Myocyte (in vitro differentiated cells): ENCODE measurements at regions not wholly inside any gene's neighbourhood (a gene's known extent, or its start where the extent isn't known, plus 50 kb on each side); places are given as distances from the start of the nearest gene placed in this dataset.
"Not testable (repeated sequence)": the region's sequence is repeated elsewhere in the genome, so short reads cannot be mapped to it uniquely, and the experiment has no call there.

Experiments
- DNase-seq: peaks from one replicate; pipeline ENCODE4 v3.0.0-alpha.2; 2012; ENCODE audit warnings: low read depth

DNA sequence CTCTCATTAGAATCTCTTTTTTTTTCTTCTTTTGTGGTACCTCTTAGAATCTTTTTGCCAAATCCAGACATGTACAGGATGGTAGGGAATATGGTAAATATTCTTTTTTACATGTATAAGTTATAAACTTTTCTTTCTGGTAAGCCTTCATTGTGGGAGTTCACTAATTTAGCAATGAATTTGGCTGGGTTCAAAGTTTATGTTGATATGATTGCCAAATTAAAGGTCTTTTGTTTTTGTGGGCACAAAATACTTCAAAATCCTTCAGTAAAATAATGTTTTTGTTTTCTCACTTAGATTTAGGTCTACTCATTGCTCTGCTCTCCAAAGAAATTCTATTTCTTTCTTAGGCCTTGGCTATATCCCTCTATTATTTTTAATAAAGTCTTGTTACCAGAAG lies 1405.9 kb upstream of the ALCAM start:
- DNase-seq = no peak

DNA sequence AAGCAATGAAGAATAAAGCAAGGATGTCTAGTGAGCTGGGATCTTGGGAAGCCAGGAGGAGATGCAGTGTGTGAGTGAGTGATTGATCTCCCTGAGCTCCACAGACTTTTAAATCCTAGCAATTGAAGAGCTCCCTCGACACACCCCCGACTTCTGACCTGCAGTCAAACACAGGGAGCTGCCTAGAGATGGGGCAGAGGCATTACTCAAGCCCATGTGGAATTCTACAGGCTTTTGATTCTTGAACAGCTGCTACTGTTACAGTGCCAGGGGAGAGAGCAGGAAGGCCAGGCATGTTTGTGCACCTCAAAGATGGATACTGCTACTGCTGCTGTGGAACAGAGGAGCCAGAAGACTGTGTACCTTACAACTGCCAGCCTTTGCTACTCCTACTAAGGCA lies 1403.1 kb upstream of the ALCAM start:
- no peak for DNase-seq

DNA sequence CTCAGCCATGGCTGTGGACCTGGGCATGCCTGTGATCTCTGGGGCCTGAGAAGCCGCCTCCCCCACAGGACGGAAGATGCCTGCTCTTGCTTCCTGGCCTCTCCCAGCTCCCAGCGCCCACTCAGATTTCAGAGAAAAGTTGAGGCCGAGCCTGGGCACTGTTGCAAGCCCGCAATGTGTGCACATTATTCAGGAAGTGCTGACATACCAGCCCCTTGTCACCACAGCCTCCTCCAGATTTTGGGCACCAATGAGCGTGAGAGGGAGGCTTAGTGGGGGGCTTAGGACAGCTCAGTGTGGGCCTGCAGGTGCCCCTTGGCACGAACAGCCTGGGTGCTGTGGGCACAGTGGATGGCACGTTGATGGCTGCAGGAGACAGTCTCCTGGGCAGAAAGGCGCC lies 1400.9 kb upstream of the ALCAM start:
- DNase-seq = no peak

DNA sequence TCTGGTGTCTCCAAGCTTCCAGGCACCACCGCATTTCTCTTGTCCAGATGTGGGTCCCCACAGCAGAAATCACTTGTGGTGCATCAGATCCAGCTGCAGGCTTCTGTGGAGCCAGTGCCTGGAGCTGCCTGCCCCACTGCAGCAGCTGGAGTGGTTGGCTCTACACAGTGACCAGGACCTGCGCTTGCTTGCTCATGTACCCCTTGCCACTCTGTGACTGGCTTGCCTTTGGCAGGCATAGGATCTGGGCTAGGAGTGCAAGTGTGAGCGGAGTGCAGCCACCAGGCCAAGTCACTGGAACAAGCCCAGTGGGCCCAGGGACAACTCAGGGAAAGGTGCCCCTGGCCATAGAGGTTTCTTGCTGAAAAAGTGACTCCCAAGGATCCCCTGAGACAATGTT lies 1400.0 kb upstream of the ALCAM start:
- no peak for DNase-seq

DNA sequence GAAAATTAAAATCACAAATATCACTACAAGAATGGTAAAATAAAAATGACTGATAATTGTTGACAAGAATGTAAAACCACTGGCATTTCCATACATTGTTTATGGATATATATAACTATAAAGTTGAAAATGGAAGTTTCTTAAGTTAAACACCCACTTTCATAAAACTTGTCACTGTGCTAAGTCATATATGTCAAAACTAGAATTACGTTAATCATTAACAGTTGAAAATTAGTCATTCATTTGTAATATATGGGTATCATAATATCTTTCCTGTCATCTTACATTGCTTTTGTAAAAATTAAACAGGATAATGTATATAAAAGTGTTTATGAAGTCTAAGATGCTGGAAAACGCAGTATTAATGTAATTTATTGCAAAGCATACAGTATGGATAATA lies 1398.6 kb upstream of the ALCAM start:
- no peak for DNase-seq

DNA sequence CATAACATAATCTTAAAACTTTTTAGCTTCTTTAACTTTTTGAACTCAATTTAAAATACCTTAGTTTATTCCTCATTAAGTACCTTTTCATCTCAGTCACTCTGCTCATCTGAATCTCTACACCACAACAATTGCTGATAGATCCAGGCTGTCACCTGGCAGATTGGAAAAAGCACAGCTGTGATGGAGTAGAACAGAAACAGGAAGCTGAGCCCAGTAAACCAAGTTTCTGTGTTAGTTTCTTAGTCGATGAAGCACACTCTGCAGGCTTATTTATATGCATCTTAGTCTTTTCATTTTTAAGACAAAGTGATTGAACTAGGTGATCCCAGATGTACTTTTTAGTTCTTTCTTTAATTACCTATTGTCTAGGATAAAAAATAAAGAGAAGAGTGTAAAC lies 1398.0 kb upstream of the ALCAM start:
- DNase-seq = no peak

DNA sequence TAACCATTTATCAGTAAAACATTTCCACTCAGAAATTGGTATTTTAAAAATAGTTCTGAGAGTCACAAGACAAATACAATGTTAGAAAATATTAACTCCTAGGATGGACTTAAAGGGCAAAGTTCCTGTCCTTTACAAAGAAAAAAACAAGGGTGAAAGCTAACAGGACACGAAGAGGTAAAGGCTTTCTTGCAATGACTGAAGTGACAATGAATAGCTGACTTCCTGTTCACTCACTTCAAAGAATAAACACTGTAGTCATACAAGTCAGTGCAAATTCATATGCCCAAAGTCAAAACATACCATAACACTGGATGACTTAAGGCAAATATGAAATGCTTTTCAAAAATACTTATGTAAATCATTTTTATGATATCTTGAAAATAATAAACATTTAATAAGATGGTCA lies 1389.8 kb upstream of the ALCAM start:
- DNase-seq = no peak

DNA sequence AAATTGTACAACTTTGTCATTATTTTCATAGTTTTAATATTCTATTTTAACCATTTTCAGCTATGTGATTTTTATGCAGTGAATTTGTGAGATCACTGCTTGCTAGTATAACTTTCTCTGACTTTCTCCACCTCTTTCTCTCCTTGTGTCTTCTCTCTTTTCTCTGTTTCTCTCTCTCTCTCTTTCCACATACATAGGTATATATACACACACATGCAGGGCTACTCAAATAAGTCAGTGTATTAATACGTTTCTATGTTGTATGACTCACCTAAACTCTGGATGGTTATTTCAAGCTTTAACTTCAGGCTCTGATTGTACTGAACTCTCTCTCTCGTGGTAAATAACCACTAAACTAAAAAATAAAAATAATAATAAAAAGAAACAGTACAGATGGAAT lies 1389.3 kb upstream of the ALCAM start:
- DNase-seq = no peak

DNA sequence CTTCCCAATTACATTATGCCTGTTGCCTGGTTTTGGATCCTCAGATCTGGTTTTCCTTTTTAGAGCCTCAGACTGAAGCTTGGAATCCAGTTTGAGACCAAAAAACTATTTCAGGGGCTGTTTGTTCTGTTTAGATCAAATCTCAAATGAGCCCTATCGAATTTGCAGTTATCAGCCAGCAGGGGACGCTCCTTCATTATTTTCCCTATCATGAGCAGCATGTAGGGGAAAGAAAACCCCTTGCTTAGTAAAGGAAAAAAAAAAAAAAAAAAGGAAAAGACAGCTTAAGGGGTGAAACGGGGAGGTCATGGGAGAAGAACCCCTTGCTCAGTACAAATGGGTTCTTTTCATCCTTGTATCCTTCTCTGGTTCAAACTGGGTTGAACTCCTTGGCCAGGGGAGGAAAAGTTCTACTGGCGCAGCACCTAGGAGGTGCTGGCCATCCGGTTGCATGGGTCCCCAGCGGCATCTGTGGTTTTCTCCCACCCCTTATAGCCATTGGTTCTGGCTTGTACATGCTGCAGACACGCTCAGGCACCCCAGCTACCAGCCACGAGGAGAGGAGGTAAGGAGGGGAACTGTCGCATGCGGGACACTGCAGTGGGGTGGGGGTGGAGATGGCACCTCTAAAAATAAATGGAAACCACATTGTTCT lies 1375.1 kb upstream of the ALCAM start:
- no peak for DNase-seq

DNA sequence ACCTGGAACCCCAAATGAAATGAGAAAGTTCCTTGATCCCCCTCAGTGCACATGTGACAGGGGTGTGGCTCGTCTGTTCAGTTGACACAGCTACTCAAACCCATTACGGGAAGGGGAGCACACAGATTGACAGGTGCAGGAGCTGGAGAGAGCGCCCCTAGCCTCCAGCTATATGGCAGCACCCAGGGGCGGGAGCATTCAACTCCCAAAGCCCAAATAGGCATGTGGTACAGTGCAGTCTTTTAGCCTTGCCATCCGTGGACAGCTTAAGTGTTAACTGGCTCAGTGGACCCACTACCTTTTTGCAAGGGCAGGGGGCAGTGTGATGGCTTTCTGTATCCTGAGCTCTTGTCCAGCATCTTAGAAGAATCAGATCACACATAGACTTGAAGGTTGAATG lies 1374.2 kb upstream of the ALCAM start:
- no peak for DNase-seq

DNA sequence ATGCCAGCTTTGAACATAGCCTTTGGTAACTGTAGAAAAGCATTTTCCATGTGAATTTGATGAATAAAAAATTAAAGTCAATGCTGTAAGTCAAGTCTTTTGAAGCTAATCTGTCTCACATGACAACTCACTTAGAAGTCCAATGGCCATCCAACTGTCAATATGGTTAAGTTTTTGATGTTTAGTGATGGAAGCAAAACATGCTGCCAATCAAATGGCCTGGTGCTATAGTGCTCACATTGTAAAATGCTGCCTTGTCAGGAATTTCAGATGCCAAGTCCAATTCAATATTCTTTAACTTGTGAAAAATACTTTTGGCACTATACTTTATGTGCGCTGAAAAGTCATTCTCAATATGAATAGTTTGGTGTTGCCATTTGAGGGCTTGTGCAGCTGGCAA lies 1361.8 kb upstream of the ALCAM start:
- no peak for DNase-seq

DNA sequence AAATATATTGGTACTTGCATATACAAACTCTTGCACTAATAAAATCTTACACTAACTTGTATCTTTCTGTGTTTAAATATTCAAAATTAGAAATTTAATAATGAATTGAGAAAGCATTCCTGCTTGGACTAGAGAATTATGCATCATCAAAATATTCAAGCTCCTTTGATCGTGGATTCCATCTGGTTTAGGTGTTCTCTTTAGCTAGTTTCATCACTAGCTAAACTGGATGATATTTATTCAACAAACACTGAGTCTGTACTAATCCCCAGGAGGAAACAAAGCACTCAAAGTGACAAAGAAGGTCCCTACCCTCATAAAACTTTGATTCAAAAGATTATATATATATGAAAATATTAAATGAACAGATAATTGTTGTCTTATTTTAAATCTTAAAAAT lies 1360.9 kb upstream of the ALCAM start:
- no peak for DNase-seq

DNA sequence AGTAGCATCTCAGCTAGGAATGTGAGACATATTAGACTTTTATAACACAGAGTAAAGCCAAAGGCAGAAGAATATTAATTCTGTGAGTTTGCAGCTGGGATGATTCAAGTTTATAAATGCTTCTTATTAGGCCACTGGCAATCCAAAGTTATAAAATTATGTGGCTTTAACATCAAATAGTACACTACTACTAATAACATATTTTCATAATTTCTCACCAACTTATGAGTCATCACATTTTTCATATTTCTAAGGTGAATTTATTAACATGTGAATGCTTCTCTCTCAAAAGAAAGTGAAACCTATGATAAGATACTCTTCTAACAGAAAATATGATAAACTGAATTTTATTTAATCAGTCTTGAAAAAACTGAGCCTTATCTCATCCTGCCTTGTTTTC lies 1348.2 kb upstream of the ALCAM start:
- DNase-seq = no peak

DNA sequence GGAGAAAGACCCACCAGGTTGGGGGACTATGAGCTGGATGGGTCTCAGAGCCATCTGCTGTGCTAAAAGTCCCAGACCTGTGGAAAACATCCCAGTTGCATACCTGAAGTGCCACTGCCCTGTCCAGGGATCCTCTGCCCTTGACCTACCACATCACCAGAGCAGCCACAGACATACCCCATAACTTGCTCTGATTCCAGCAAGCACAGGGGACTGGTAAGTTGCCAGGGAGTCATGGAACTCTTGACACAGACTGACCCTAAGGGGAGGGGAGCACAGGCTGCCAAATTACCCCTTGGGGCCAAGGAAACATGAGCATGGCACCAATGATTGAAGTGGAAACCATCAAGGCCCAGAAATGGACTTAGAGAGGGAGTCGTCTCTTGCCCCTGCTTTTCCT lies 1335.1 kb upstream of the ALCAM start:
- no peak for DNase-seq

DNA sequence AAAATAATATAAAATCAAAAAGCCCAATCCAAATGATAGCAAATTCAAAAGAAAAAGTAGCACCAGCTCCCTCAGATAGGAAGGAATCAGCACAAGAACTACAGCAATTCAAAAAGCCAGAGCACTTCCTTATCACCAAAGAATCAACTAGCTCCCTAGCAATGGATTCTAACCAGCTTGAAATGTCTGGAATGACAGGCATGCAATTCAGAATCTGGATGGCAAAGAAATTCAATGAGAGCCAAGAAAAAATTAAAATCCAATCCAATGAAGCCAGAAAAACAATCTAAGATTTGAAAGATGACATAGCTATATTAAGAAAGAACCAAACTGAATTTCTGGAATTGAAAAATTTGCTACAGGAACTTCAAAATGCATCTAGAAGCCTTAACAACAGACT lies 1334.4 kb upstream of the ALCAM start:
- no peak for DNase-seq

DNA sequence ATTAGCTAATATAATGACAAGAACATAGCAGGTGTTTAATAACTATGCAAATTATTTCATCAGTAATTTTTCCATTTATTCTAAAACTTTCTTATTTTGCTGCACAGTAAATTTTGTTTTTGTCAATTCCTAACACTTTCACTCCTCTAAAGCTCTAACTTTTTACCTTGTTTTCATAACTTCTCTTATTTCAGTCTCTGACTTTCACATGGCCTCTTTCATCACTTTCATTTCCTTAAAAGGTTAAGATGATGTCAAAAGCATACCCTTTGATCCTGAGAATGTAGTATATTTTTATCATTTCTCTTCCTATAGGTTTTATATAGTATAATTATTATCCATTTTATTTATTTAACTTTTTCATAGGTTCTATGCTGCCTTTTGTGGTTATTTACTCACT lies 1325.8 kb upstream of the ALCAM start:
- no peak for DNase-seq

DNA sequence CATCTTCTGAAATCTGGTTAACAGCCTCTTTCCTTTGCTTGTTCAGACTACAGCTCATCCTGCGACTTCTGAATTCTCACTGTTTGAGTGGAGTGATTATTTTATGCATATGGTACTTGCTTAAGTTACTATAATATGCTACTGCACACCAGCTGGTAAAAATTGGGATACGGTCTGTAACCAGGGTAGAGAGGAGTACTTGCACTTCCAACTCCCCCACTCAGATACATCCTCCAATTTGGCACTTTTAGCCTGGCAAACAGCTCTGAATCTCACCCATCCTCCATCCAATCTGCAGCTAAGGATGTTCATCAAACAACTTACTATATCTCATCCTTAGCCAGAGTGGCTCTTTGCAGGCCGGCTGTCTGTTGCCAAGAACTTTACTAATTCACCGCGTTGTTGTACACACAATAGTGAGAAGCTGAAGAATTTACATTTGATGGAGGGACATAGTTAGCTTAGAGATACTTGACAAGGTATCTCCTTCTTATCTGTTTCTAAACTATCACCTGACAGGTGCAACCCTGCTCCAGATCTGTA lies 1323.6 kb upstream of the ALCAM start:
- DNase-seq = not testable (repeated sequence)

DNA sequence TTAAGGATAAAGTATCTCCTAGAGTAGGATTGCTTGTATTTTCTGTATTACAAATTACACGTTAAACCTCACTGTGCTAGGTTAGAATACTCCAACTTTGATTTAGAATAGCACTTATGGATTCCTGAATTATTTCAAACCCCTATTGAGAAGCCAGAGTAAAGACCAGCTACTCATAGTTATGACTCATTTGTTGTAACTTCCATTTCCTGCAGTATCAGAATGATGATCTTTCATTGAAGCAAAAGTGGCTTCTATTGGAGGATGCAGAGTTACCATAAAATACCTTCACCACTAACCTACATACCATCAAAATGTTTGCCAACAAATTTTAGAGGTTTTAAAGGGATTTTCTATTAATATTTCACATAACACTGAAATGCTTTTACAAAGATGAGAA lies 1322.7 kb upstream of the ALCAM start:
- DNase-seq = no peak

DNA sequence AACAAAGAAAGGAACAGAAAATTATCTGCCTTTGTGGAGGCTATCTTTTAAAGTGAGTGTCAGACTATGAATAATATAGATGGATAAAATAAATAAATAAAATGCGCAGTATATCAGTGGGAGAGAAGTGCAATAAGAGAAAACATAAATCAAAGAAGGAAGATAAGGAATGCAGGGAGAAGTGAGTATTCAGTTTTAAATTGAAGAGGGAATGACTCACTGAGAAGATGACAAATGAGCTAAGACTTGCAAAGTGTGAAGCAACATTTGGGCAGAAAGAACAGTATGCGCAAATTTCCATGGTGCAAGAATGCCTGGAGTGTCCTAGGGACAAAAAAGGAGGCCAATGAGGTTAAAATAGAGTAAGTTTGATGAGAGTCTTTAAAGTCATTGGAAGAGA lies 1300.1 kb upstream of the ALCAM start:
- no peak for DNase-seq

DNA sequence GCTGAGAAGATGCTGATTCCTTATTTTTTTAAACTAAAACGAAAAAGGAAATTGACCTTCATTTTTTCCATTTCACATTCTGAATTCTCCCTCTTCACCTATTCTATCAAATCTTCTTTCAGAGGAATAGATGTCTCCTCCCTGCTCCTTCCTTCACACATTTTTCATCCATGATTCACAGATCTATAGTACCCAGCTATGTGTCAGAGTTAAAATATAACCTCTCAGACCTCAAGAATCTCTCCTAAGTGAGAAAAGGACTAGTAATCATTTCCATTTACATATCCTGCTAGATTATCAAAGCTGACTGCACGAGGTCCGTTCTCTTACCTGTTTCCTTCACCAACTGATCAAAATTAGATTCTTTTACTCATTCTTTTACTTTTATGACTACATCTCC lies 1297.6 kb upstream of the ALCAM start:
- no peak for DNase-seq

DNA sequence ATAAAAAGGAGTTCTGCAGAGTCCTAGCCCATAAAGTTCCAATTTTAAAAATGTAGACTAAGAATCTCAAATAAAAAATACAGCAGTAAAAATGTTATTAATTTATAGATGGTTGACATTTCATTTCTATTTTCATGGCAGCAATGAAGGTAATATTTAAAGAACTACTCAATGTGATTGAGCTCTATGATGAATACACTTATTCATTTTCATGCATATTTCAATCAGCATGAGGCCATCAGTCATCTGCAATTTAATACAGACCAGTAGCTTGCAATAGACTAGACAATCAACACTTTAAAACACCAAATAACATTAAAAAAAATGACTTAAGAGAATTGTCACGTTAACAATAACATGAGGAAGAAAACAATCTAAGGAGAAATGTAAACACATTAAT lies 1295.8 kb upstream of the ALCAM start:
- DNase-seq = no peak

DNA sequence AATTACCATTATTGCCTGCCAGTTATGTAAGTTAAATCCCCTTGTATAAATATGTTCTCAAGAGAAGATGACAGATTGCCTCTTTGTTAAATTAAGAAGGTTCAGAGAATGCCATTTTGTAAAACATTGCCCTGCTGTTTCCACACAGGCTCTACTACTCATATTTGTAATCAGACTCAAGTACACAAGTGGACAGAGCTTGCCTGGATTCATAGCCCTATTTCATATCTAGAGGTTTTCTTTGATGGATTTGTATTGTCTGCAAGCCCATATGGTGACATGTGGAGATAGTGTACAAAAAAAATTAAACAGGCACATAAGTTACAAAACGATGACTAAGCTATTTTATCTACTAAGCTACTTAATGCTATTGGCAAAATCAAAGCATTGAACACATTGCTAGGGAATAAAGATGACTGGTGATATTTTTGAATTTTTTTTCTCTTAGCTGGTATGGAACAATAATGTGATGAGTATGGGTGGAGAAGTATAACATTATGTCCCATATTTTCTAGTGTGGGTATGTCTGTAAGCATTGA lies 1286.6 kb upstream of the ALCAM start:
- no peak for DNase-seq

DNA sequence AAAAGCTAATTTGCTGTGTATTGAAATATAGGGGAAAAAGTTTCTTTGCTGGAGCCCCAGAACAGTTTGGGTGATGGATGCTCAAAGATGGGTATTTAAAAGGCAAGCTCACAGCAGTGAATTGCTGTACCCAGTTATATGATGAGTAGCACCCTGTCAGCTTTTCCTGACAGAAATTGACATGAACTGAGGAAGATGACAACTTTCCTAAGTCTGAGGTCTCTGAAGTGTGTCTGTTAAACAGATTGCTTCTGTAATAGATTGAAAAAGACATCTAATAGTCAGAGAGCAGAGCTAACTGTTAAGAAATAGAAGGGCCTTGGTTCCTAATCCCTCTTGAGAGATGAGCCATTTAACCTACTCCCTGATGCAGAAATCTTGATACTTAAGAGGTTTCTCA lies 1278.0 kb upstream of the ALCAM start:
- DNase-seq = no peak

DNA sequence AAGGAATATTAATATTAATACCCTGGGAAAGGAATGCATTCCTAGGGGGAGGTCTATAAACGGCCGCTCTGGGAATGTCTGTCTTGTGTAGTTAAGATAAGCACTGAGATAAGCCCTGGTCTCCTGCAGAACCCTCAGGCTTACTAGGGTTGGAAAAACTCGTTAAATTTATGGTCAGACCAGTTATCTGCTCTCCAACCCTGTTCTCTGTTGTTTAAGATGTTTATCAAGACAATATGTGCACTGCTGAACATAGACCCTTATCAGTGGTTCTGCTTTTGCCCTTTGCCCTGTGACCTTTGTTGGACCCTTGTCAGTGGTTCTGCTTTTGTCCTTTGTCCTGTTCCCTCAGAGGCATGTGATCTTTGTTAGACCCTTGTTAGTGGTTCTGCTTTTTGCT lies 1276.7 kb upstream of the ALCAM start:
- DNase-seq = not testable (repeated sequence)
